Loucy (cell line): ENCODE measurements at regions not wholly inside any gene's neighbourhood (a gene's known extent, or its start where the extent isn't known, plus 50 kb on each side); places are given as distances from the start of the nearest gene placed in this dataset.

ENCODE experiments used
- H2AFZ ChIP-seq: fragments of 200-600 bp; sonication (generic); 2 replicates; pipeline ENCODE4 v1.6.0; 2016; ENCODE audit warnings: antibody characterized with exemption, mild to moderate bottlenecking, low read length, moderate library complexity
- H3F3A ChIP-seq: fragments of 200-600 bp; 2 replicates; pipeline ENCODE4 v1.6.0; 2016; ENCODE audit warnings: antibody characterized with exemption, low read depth, mild to moderate bottlenecking
- H3K27me3 ChIP-seq: fragments of 200-600 bp; sonication (generic); 2 replicates; pipeline ENCODE4 v1.6.1; 2014; ENCODE audit warnings: low read length, mild to moderate bottlenecking; ENCODE audit not compliant: insufficient read depth, poor library complexity, severe bottlenecking
- H3K36me3 ChIP-seq: fragments of 200-600 bp; sonication (generic); 2 replicates; pipeline ENCODE4 v1.6.1; 2016; ENCODE audit warnings: low read length; ENCODE audit not compliant: insufficient read depth
- H3K4me1 ChIP-seq: fragments of 200-600 bp; sonication (generic); 2 replicates; pipeline ENCODE4 v1.5.1; 2014; ENCODE audit warnings: low read length, mild to moderate bottlenecking; ENCODE audit not compliant: insufficient read depth, poor library complexity, severe bottlenecking
- H3K4me2 ChIP-seq: fragments of 200-600 bp; sonication (generic); 2 replicates; pipeline ENCODE4 v1.6.0; 2014; ENCODE audit warnings: antibody characterized with exemption, low read length, low read depth, mild to moderate bottlenecking; ENCODE audit not compliant: poor library complexity, severe bottlenecking
- H3K4me3 ChIP-seq: fragments of 200-600 bp; sonication (generic); 2 replicates; pipeline ENCODE4 v1.5.1; 2014; ENCODE audit warnings: low read length, mild to moderate bottlenecking, mixed read lengths; ENCODE audit not compliant: poor library complexity, severe bottlenecking
- H3K79me2 ChIP-seq: fragments of 200-600 bp; sonication (generic); 2 replicates; pipeline ENCODE4 v1.6.1; 2014; ENCODE audit warnings: low read length; ENCODE audit not compliant: insufficient read depth
- H3K9ac ChIP-seq: fragments of 200-600 bp; sonication (generic); 2 replicates; pipeline ENCODE4 v1.6.0; 2014; ENCODE audit warnings: mild to moderate bottlenecking, low read depth, low read length, moderate library complexity; ENCODE audit not compliant: poor library complexity, severe bottlenecking
- H3K9me2 ChIP-seq: fragments of 200-600 bp; sonication (generic); replicated peaks from 2 replicates; pipeline ENCODE4 v1.6.1; 2016; ENCODE audit warnings: low read depth, low read length, mixed read lengths
- H3K9me3 ChIP-seq: fragments of 200-600 bp; sonication (generic); 2 replicates; pipeline ENCODE4 v1.6.1; 2014; ENCODE audit warnings: mild to moderate bottlenecking, antibody characterized with exemption, low read length, low read depth; ENCODE audit not compliant: insufficient read depth
- H4K20me1 ChIP-seq: fragments of 200-600 bp; sonication (generic); 2 replicates; pipeline ENCODE4 v1.6.0; 2014; ENCODE audit warnings: antibody characterized with exemption, low read length, mild to moderate bottlenecking; ENCODE audit not compliant: insufficient read depth, poor library complexity, severe bottlenecking
- CTCF ChIP-seq: fragments of 200-600 bp; sonication (generic); conservative IDR thresholded peaks from 2 replicates; pipeline ENCODE4 v1.5.1; 2014; ENCODE audit warnings: mild to moderate bottlenecking, antibody characterized with exemption, low read length
- EZH2phosphoT487 ChIP-seq: fragments of 200-600 bp; IDR thresholded peaks from 2 replicates; pipeline ENCODE4 v1.6.1; 2018; ENCODE audit warnings: antibody characterized with exemption, mild to moderate bottlenecking, moderate library complexity, borderline replicate concordance

DNA sequence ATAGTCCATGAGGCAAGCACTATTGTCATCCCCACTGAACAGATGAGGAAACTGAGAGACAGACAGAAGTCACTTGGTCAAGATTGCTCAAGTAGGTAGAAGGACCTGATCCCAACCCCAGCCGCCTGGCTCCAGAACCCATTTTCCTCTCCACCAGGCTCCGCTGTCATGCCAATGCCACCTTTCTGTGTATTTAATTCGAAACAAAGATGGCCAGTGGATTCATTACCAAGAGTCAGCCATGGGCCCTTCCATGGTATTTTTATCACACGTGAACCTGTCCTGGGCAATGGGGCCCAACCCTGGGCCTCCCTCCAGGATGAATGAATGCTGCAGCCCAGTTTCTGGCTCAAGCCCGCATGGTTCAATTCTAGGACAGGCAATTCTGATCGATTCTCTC, 673.4 kb downstream of the BCL11B start:
- TF ChIP-seq EZH2phosphoT487 (no peak), CTCF (no peak)
- H3K79me2 ChIP-seq: no peaks in the 10 kb centered on the region
- H3K36me3 ChIP-seq: no peaks in the 10 kb centered on the region
- H4K20me1 ChIP-seq: no peaks in the 10 kb centered on the region
- no peaks in the 10 kb centered on the region for H3K9me2 ChIP-seq
- H3K27me3 ChIP-seq: no peaks in the 10 kb centered on the region
- H3K4me1 ChIP-seq: no peaks in the 10 kb centered on the region
- 0 out of 2 replicates have a peak, but pooled peaks cover 3% of the 10 kb centered on the region for H3K9me3 ChIP-seq
- no peak overlapping the region for H3K4me3 ChIP-seq
- H3F3A ChIP-seq: no peaks in the 10 kb centered on the region
- H2AFZ ChIP-seq: no peak overlapping the region
- no peak overlapping the region for H3K9ac ChIP-seq
- no peak overlapping the region for H3K4me2 ChIP-seq

DNA sequence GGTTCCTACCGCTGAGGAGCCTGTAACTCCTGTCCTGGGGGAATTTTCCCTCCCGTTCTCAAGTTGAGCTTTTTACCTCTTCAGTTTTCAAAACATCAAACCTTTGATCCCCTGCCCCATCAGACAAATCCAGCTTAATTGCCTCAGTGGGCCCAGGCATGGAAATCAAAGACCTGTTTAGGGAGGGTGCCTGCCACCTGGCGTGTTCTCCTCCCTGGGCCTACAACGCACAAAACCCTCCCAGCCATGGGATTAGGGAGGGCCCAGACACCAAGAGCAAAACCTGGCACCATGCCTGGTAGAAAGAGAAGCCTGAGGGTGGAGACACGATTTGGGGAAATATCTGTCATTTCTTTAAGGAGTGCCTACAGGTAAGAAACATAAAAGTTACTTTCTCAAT, 672.9 kb downstream of the BCL11B start:
- Histone ChIP-seq H3K79me2 (no peaks in the 10 kb centered on the region), H3K4me1 (no peaks in the 10 kb centered on the region), H3F3A (no peaks in the 10 kb centered on the region), H3K4me2 (no peak overlapping the region), H3K36me3 (no peaks in the 10 kb centered on the region), H3K9ac (no peak overlapping the region), H2AFZ (no peak overlapping the region), H3K9me2 (no peaks in the 10 kb centered on the region), H3K4me3 (no peak overlapping the region), H3K9me3 (0 out of 2 replicates have a peak, but pooled peaks cover 3% of the 10 kb centered on the region), H4K20me1 (no peaks in the 10 kb centered on the region), H3K27me3 (no peaks in the 10 kb centered on the region)
- TF ChIP-seq EZH2phosphoT487 (no peak), CTCF (no peak)

DNA sequence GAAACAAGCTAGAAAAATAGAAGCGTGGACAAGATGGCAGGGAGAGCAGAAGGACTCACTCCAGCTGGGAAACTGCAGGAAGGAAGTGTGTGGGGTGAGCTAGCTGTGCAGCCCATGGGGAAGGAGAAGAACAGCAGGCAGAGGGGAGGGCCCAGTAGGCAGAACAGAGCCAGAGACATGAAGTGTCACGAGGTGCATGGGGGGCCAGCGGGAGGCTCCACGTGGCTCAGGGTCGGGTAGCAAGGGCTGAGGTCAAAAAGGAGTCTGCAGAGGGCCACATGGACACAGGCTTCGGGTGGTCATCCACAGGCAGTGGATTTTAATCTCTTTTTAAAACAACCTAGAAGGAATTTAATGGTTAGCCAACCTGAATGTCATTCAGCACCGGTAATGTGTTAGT, 669.0 kb downstream of the BCL11B start:
- H3K36me3 ChIP-seq: no peaks in the 10 kb centered on the region

More for the DNA sequence above, 669.0 kb downstream of the BCL11B start:
- H4K20me1 ChIP-seq: no peaks in the 10 kb centered on the region
- H3F3A ChIP-seq: no peaks in the 10 kb centered on the region
- H3K4me1 ChIP-seq: no peaks in the 10 kb centered on the region
- no peak overlapping the region for H2AFZ ChIP-seq
- H3K79me2 ChIP-seq: no peaks in the 10 kb centered on the region
- H3K9me2 ChIP-seq: no peaks in the 10 kb centered on the region
- H3K27me3 ChIP-seq: no peaks in the 10 kb centered on the region
- TF ChIP-seq CTCF (no peak), EZH2phosphoT487 (no peak)
- H3K4me3 ChIP-seq: no peak overlapping the region
- no peaks in the 10 kb centered on the region for H3K9me3 ChIP-seq
- no peak overlapping the region for H3K9ac ChIP-seq
- no peak overlapping the region for H3K4me2 ChIP-seq
